A673 (cell line): ENCODE measurements at regions not wholly inside any gene's neighbourhood (a gene's known extent, or its start where the extent isn't known, plus 50 kb on each side); places are given as distances from the start of the nearest gene placed in this dataset.

Source experiments
- BruUV-seq: library from RNA; stranded (reverse); fragments of 400-500 nt; replicated peaks from 2 replicates; lab custom pipeline; 2021; lab: Mats Ljungman, UMichigan
- CTCF ChIA-PET: fragments of 300-600 bp; sonication (Branson Sonifier 250); formaldehyde crosslinking; loops from one replicate; lab custom pipeline; 2022; ENCODE audit warnings: antibody characterized with exemption; lab: Charles Lee
- POLR2A ChIA-PET: fragments of 300-600 bp; sonication (Branson Sonifier 250); formaldehyde crosslinking; loops from one replicate; lab custom pipeline; 2022; ENCODE audit warnings: antibody characterized with exemption; ENCODE audit not compliant: low non-redundant PET; lab: Charles Lee
- DNase-seq: peaks from one replicate; pipeline ENCODE4 v3.0.0-alpha.2; 2015; ENCODE audit warnings: low spot score
- H3K27ac ChIP-seq: fragments of 200-600 bp; sonication (generic); 2 replicates; pipeline ENCODE4 v1.5.1; 2016; ENCODE audit warnings: mixed run types, low read depth, mild to moderate bottlenecking, mixed read lengths, antibody characterized with exemption, low read length; ENCODE audit not compliant: poor library complexity, severe bottlenecking
- H3K27me3 ChIP-seq: fragments of 200-600 bp; sonication (generic); replicated peaks from 2 replicates; pipeline ENCODE4 v1.6.1; 2017; ENCODE audit warnings: mixed run types, low read depth, mild to moderate bottlenecking, mixed read lengths, antibody characterized with exemption, low read length; ENCODE audit not compliant: insufficient read depth, poor library complexity
- H3K36me3 ChIP-seq: fragments of 200-600 bp; sonication (generic); 2 replicates; pipeline ENCODE4 v1.6.1; 2016; ENCODE audit warnings: mixed run types, mild to moderate bottlenecking, mixed read lengths, antibody characterized with exemption, low read length; ENCODE audit not compliant: insufficient read depth, poor library complexity, severe bottlenecking
- H3K4me1 ChIP-seq: fragments of 200-600 bp; sonication (generic); 2 replicates; pipeline ENCODE4 v1.6.1; 2017; ENCODE audit warnings: mixed run types, mild to moderate bottlenecking, mixed read lengths, antibody characterized with exemption, low read length; ENCODE audit not compliant: insufficient read depth, poor library complexity, severe bottlenecking
- H3K4me3 ChIP-seq: fragments of 200-600 bp; sonication (generic); 2 replicates; pipeline ENCODE4 v1.5.1; 2016; ENCODE audit warnings: low read depth, mixed run types, mild to moderate bottlenecking, mixed read lengths, low read length; ENCODE audit not compliant: poor library complexity, severe bottlenecking
- H3K9me3 ChIP-seq: fragments of 200-600 bp; sonication (generic); 2 replicates; pipeline ENCODE4 v1.6.1; 2016; ENCODE audit warnings: mixed run types, low read depth, mild to moderate bottlenecking, mixed read lengths, antibody characterized with exemption, low read length; ENCODE audit not compliant: poor library complexity, severe bottlenecking
- CTCF ChIP-seq: fragments of 300-800, 200-600 bp; sonication (generic); conservative IDR thresholded peaks from 2 replicates; pipeline ENCODE4 v1.5.1; 2017; ENCODE audit warnings: low read depth, mild to moderate bottlenecking, antibody characterized with exemption, low read length, moderate library complexity, mixed read lengths
- EZH2 ChIP-seq: fragments of 200-600 bp; sonication (generic); IDR thresholded peaks from 2 replicates; pipeline ENCODE4 v1.6.1; 2017; ENCODE audit warnings: borderline replicate concordance, low read depth, mild to moderate bottlenecking, mixed read lengths, antibody characterized with exemption, low read length; ENCODE audit not compliant: poor library complexity, severe bottlenecking
- intact Hi-C: fragments of 100-400 bp; cut with micrococcal nuclease; formaldehyde crosslinking; loops from one replicate; pipeline ENCODE4 v1.10.0; 2022; ENCODE audit not compliant: unreplicated experiment

GRCh38 chr20:17856024-17856564, 112.5 kb downstream of the SNX5 start:
- no peaks in the 10 kb centered on the region for H3K9me3 ChIP-seq
- no peak for DNase-seq
- H3K27me3 ChIP-seq = no peaks in the 10 kb centered on the region
- H3K27ac ChIP-seq = no peak overlapping the region
- BruUV-seq = no TSS peak
- H3K36me3 ChIP-seq = no peaks in the 10 kb centered on the region
- no peak overlapping the region for H3K4me3 ChIP-seq
- TF ChIP-seq EZH2 = no peak
- TF ChIP-seq CTCF = no peak
- H3K4me1 ChIP-seq = no peaks in the 10 kb centered on the region
- CTCF ChIA-PET = no interaction called here
- POLR2A ChIA-PET = no interaction called here
- intact Hi-C loops = no loop called here

GRCh38 chr20:17854307-17854903, 114.2 kb downstream of the SNX5 start:
- Histone ChIP-seq H3K27ac (no peak overlapping the region), H3K4me1 (no peaks in the 10 kb centered on the region), H3K36me3 (no peaks in the 10 kb centered on the region), H3K9me3 (no peaks in the 10 kb centered on the region), H3K27me3 (no peaks in the 10 kb centered on the region), H3K4me3 (no peak overlapping the region)
- no peak for DNase-seq
- POLR2A ChIA-PET = no interaction called here
- BruUV-seq = no TSS peak
- CTCF ChIA-PET = no interaction called here
- intact Hi-C loops = no loop called here
- TF ChIP-seq EZH2 (no peak), CTCF (no peak)

GRCh38 chr20:17852323-17852722, 116.3 kb downstream of the SNX5 start:
- intact Hi-C loops = no loop called here
- H3K27ac ChIP-seq = no peak overlapping the region
- no peak for TF ChIP-seq CTCF
- TF ChIP-seq EZH2 = no peak
- H3K9me3 ChIP-seq = no peaks in the 10 kb centered on the region
- CTCF ChIA-PET = no interaction called here
- no peak overlapping the region for H3K4me3 ChIP-seq
- BruUV-seq = no TSS peak
- POLR2A ChIA-PET = no interaction called here
- no peak for DNase-seq
- H3K4me1 ChIP-seq = no peaks in the 10 kb centered on the region
- H3K27me3 ChIP-seq = no peaks in the 10 kb centered on the region
- H3K36me3 ChIP-seq = no peaks in the 10 kb centered on the region
